ENCODE measurements at regions not wholly inside any gene's neighbourhood (a gene's known extent, or its start where the extent isn't known, plus 50 kb on each side); places are given as distances from the start of the nearest gene placed in this dataset.

DNA sequence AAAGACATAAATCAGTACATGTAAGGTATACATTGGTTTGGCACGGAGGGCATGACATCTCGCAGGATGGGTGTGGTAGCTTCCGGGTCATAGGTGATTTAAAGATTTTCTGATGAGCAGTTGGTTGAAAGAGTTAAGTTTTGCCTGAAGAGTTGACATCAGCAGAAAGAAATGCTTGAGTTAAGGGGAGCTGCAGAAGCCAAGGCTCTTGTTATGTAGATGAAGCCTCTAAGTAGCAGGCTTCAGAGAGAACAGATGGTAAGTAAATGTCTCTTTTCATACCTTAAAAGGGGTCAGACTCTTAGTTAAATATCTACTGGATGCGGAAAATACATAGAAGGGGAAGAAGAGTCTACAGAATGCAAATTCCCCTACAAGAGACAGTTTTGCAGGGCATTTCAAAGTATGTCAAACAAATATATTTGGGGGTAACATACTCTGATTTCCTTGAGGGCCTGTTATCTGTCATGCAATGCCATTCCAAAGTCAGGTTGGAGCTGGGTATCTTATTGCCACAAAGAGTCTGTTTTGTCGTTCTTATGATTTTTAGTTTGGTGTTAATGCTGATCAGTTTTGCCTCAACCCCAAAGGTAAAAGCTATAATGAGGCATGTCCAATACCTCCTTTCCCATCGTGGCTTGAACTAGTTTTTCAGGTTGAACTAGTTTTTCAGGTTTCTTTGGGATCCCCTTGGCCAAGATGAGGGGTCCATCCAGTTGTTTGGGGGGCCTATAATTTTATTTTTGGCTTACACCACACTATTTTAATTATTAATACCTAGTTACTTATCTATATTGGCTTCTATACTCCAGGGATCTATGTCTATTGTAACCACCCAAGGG, 67.0 kb downstream of the PTHLH start:
- H3K9ac ChIP-seq (ENCODE audit: low read length), result no peak overlapping the region
- TF ChIP-seq, protein P1, sequence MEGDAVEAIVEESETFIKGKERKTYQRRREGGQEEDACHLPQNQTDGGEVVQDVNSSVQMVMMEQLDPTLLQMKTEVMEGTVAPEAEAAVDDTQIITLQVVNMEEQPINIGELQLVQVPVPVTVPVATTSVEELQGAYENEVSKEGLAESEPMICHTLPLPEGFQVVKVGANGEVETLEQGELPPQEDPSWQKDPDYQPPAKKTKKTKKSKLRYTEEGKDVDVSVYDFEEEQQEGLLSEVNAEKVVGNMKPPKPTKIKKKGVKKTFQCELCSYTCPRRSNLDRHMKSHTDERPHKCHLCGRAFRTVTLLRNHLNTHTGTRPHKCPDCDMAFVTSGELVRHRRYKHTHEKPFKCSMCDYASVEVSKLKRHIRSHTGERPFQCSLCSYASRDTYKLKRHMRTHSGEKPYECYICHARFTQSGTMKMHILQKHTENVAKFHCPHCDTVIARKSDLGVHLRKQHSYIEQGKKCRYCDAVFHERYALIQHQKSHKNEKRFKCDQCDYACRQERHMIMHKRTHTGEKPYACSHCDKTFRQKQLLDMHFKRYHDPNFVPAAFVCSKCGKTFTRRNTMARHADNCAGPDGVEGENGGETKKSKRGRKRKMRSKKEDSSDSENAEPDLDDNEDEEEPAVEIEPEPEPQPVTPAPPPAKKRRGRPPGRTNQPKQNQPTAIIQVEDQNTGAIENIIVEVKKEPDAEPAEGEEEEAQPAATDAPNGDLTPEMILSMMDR (IDR thresholded peaks at IDR 0.05; ENCODE audit: low read length), result no peak
- TF ChIP-seq EZH2 (IDR thresholded peaks at IDR 0.05; ENCODE audit: borderline replicate concordance, low read length), result no peak
- H3K27ac ChIP-seq (ENCODE audit: low read depth, low read length, poor library complexity, severe bottlenecking), result no peak overlapping the region

DNA sequence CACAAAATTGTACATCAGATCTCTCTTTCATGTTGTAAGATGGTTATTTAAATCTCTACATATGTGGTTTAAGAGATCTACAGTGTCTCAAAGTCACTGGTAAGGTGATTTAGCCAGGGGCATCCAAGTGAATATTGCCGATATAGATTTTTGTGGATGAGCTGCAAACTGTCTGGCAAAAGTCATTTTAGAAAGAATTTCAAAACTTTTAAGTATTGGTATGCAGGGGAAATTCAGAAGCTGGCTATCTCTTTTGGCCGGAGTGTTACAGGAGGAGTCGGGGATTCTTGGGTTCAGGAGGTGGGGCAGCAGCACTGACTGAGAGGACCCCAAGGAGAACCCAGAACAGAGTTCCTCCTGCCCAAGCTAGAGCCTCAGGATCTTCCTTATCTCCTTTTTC, 69.9 kb downstream of the PTHLH start:
- Histone ChIP-seq H3K27me3 (ENCODE audit: insufficient read depth, low read length) (no peaks in the 10 kb centered on the region), H3K36me3 (ENCODE audit: insufficient read depth, low read length) (no peaks in the 10 kb centered on the region), H3K9me3 (ENCODE audit: low read length) (0 out of 2 replicates have a peak, but pooled peaks cover 3% of the 10 kb centered on the region), H3K9ac (ENCODE audit: low read length) (no peak overlapping the region), H3K4me3 (ENCODE audit: low read depth, low read length, poor library complexity, severe bottlenecking) (no peak overlapping the region), H3K4me2 (ENCODE audit: low read length) (no peak overlapping the region), H3K27ac (ENCODE audit: low read depth, low read length, poor library complexity, severe bottlenecking) (no peak overlapping the region), H4K20me1 (ENCODE audit: insufficient read depth, low read length) (no peaks in the 10 kb centered on the region), H3K9me2 (ENCODE audit: low read depth, low read length) (no peaks in the 10 kb centered on the region), H2AFZ (ENCODE audit: low read length) (no peak overlapping the region), H3K4me1 (ENCODE audit: insufficient read depth, low read length, severe bottlenecking) (peaks cover 29% of the 10 kb centered on the region), H3F3A (ENCODE audit: insufficient read depth, low read length) (no peaks in the 10 kb centered on the region), H3K79me2 (ENCODE audit: insufficient read depth, low read length) (no peaks in the 10 kb centered on the region)
- TF ChIP-seq, protein P1 (IDR thresholded peaks at IDR 0.05; ENCODE audit: low read length), result no peak
- TF ChIP-seq EZH2 (IDR thresholded peaks at IDR 0.05; ENCODE audit: borderline replicate concordance, low read length), result no peak

More for the DNA sequence above, 67.0 kb downstream of the PTHLH start:
- no peaks in the 10 kb centered on the region for H3F3A ChIP-seq (ENCODE audit: insufficient read depth, low read length)
- no peaks in the 10 kb centered on the region for H3K9me2 ChIP-seq (ENCODE audit: low read depth, low read length)
- H3K27me3 ChIP-seq (ENCODE audit: insufficient read depth, low read length), result no peaks in the 10 kb centered on the region
- no peaks in the 10 kb centered on the region for H3K79me2 ChIP-seq (ENCODE audit: insufficient read depth, low read length)
- H3K4me3 ChIP-seq (ENCODE audit: low read depth, low read length, poor library complexity, severe bottlenecking), result no peak overlapping the region
- no peaks in the 10 kb centered on the region for H3K36me3 ChIP-seq (ENCODE audit: insufficient read depth, low read length)
- H4K20me1 ChIP-seq (ENCODE audit: insufficient read depth, low read length), result no peaks in the 10 kb centered on the region
- H3K9me3 ChIP-seq (ENCODE audit: low read length), result 0 out of 2 replicates have a peak, but pooled peaks cover 3% of the 10 kb centered on the region
- peaks cover 11% of the 10 kb centered on the region for H3K4me1 ChIP-seq (ENCODE audit: insufficient read depth, low read length, severe bottlenecking)
- no peak overlapping the region for H3K4me2 ChIP-seq (ENCODE audit: low read length)
- H2AFZ ChIP-seq (ENCODE audit: low read length), result no peak overlapping the region

DNA sequence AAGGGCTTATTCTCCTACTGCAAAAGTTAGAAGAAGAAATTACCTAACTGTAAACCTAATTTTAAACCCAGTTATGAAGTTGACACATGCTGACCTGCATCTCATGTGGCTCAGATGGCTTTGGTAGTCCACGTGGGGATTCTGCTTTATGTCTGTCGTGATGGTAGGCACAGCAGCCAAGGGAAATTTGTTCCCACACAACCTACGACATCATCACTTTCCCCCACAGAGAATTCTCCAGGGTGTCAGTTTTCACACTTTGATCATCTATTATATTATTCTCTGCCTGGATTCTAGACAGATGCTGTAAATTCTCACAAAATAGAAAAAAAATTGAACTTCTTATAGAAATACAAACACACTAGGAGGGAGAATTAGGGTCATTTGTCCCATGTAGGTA, 70.6 kb downstream of the PTHLH start:
- H2AFZ ChIP-seq (ENCODE audit: low read length), result no peak overlapping the region
- no peaks in the 10 kb centered on the region for H3K79me2 ChIP-seq (ENCODE audit: insufficient read depth, low read length)
- H3K9me3 ChIP-seq (ENCODE audit: low read length), result 0 out of 2 replicates have a peak, but pooled peaks cover 3% of the 10 kb centered on the region
- no peak overlapping the region for H3K27ac ChIP-seq (ENCODE audit: low read depth, low read length, poor library complexity, severe bottlenecking)
- no peaks in the 10 kb centered on the region for H3K9me2 ChIP-seq (ENCODE audit: low read depth, low read length)
- H4K20me1 ChIP-seq (ENCODE audit: insufficient read depth, low read length), result no peaks in the 10 kb centered on the region
- H3K4me2 ChIP-seq (ENCODE audit: low read length), result no peak overlapping the region
- TF ChIP-seq EZH2 (IDR thresholded peaks at IDR 0.05; ENCODE audit: borderline replicate concordance, low read length), result no peak
- TF ChIP-seq, protein P1 (IDR thresholded peaks at IDR 0.05; ENCODE audit: low read length), result no peak
- H3K4me1 ChIP-seq (ENCODE audit: insufficient read depth, low read length, severe bottlenecking), result peaks cover 29% of the 10 kb centered on the region
- no peak overlapping the region for H3K4me3 ChIP-seq (ENCODE audit: low read depth, low read length, poor library complexity, severe bottlenecking)
- no peaks in the 10 kb centered on the region for H3F3A ChIP-seq (ENCODE audit: insufficient read depth, low read length)
- no peaks in the 10 kb centered on the region for H3K27me3 ChIP-seq (ENCODE audit: insufficient read depth, low read length)
- H3K36me3 ChIP-seq (ENCODE audit: insufficient read depth, low read length), result no peaks in the 10 kb centered on the region
- H3K9ac ChIP-seq (ENCODE audit: low read length), result no peak overlapping the region
